B cell (primary cell): ENCODE measurements at regions not wholly inside any gene's neighbourhood (a gene's known extent, or its start where the extent isn't known, plus 50 kb on each side); places are given as distances from the start of the nearest gene placed in this dataset.

Experiments
- CTCF ChIP-seq: fragments of 200-600 bp; IDR thresholded peaks from one replicate; pipeline ENCODE4 v1.8.0; 2022; ENCODE audit warnings: antibody characterized with exemption, mild to moderate bottlenecking
- EZH2 ChIP-seq: IDR thresholded peaks from 2 replicates; pipeline ENCODE4 v1.6.1; 2012; ENCODE audit warnings: borderline replicate concordance, low read depth, mild to moderate bottlenecking, moderate library complexity, low read length; ENCODE audit not compliant: insufficient read depth, poor library complexity, severe bottlenecking

- TF ChIP-seq CTCF: no peak
- no peak for TF ChIP-seq EZH2
These were observed 87.1 kb upstream of the RGMA start for GRCh38 chr15:93176065-93176464.
